Natural killer cell (primary cell): ENCODE measurements at regions not wholly inside any gene's neighbourhood (a gene's known extent, or its start where the extent isn't known, plus 50 kb on each side); places are given as distances from the start of the nearest gene placed in this dataset.

Experiments
- ATAC-seq, 3 donors: fragments of 150-1000 bp in 2 of 3; fragments of 200-7000 bp in 1 of 3; cut with Tn5 transposase; 1 replicate in 1 of 3; 2 replicates in 2 of 3; pipeline ENCODE4 v1.10.0; 2021; ENCODE audit warnings: mild to moderate bottlenecking in 2 of 3, moderate library complexity in 2 of 3
- DNase-seq, 2 donors: peaks; one replicate each; pipeline versions ENCODE4 v3.0.0 to v3.0.0-alpha.2; 2013 to 2021; ENCODE audit warnings: mixed read lengths in 1 of 2
- H3K27ac ChIP-seq: one replicate; pipeline ENCODE4 v1.5.1; 2013; ENCODE audit warnings: mild to moderate bottlenecking, low read length
- H3K27me3 ChIP-seq: one replicate; pipeline ENCODE4 v1.6.1; 2013; ENCODE audit warnings: low read length; ENCODE audit not compliant: control insufficient read depth, insufficient read depth
- H3K36me3 ChIP-seq: one replicate; pipeline ENCODE4 v1.6.1; 2013; ENCODE audit warnings: low read length; ENCODE audit not compliant: control insufficient read depth, insufficient read depth
- H3K4me1 ChIP-seq: one replicate; pipeline ENCODE4 v1.6.1; 2013; ENCODE audit warnings: low read length; ENCODE audit not compliant: control insufficient read depth, insufficient read depth
- H3K4me3 ChIP-seq: one replicate; pipeline ENCODE4 v1.5.1; 2013; ENCODE audit warnings: low read length
- H3K9me3 ChIP-seq: one replicate; pipeline ENCODE4 v1.6.1; 2013; ENCODE audit warnings: low read length; ENCODE audit not compliant: control insufficient read depth, insufficient read depth
- H3K27ac Mint-ChIP-seq, 2 donors: one replicate each; pipeline ENCODE4 v1.8.0; 2022; ENCODE audit warnings: mild to moderate bottlenecking in 2 of 2, mixed read lengths in 2 of 2, moderate library complexity in 1 of 2
- H3K27me3 Mint-ChIP-seq, 2 donors: one replicate each; pipeline ENCODE4 v1.8.0; 2022; ENCODE audit warnings: low read depth in 2 of 2, mixed read lengths in 2 of 2
- H3K36me3 Mint-ChIP-seq: one replicate; pipeline ENCODE4 v1.8.0; 2022; ENCODE audit warnings: mixed read lengths
- H3K4me1 Mint-ChIP-seq, 2 donors: one replicate each; pipeline ENCODE4 v1.8.0; 2022; ENCODE audit warnings: mixed read lengths in 2 of 2
- H3K4me3 Mint-ChIP-seq: one replicate; pipeline ENCODE4 v1.8.0; 2022; ENCODE audit warnings: mild to moderate bottlenecking, moderate library complexity, mixed read lengths
- H3K9me3 Mint-ChIP-seq, 2 donors: one replicate each; pipeline ENCODE4 v1.8.0; 2022; ENCODE audit warnings: mixed read lengths in 2 of 2
- WGBS: methylation state at CpG from one replicate; pipeline ENCODE4 v1.1.7; 2013; ENCODE audit warnings: missing lambda C conversion rate; ENCODE audit not compliant: insufficient coverage; 5-methylcytosine and 5-hydroxymethylcytosine counted together
- intact Hi-C: fragments of 100-400 bp; cut with micrococcal nuclease; formaldehyde crosslinking; loops from one replicate; pipeline ENCODE4 v1.14.2; 2022
- TF ChIP-seq, protein P1 (sequence below): fragments of 200-600 bp; IDR thresholded peaks from one replicate; pipeline ENCODE4 v1.8.0; 2022; ENCODE audit warnings: antibody characterized with exemption

DNA sequence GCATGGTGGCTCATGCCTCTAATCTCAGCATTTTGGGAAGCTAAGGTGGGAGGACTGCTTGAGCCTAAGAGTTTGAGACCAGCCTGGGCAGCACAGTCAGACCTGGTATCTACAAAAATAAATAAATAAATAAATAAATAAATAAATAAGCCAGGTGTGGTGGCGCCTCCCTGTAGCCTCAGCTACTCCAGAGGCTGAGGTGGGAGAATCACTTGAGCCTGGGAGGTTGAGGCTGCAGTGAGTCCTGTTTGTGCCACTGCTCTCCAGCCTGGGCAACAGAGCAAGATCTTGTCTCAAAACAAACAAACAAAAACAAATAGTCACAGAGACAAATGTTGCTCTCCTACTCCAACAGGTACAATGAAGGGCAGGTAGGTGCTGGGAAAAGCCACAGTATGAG is 242.4 kb upstream of the POU3F1 start:
- Histone ChIP-seq H3K4me1 (no peaks in the 10 kb centered on the region), H3K9me3 (no peaks in the 10 kb centered on the region), H3K4me3 (no peak overlapping the region), H3K27ac (no peak overlapping the region), H3K36me3 (no peaks in the 10 kb centered on the region), H3K27me3 (peaks cover 7% of the 10 kb centered on the region)
- Mint-ChIP-seq H3K36me3 (no peaks in the 10 kb centered on the region), H3K4me1 (peaks cover 5 to 7% of the 10 kb centered on the region in 2 donors), H3K4me3 (no peak overlapping the region), H3K27ac (no peak overlapping the region), H3K9me3 (no peaks in the 10 kb centered on the region), H3K27me3 (peaks cover 23 to 46% of the 10 kb centered on the region in 2 donors)
- DNase-seq (no peak), ATAC-seq (no peak)
- WGBS: no CpG with 5 or more reads among the region's 1 CpG
- intact Hi-C loops: no loop called here
- TF ChIP-seq, protein P1, sequence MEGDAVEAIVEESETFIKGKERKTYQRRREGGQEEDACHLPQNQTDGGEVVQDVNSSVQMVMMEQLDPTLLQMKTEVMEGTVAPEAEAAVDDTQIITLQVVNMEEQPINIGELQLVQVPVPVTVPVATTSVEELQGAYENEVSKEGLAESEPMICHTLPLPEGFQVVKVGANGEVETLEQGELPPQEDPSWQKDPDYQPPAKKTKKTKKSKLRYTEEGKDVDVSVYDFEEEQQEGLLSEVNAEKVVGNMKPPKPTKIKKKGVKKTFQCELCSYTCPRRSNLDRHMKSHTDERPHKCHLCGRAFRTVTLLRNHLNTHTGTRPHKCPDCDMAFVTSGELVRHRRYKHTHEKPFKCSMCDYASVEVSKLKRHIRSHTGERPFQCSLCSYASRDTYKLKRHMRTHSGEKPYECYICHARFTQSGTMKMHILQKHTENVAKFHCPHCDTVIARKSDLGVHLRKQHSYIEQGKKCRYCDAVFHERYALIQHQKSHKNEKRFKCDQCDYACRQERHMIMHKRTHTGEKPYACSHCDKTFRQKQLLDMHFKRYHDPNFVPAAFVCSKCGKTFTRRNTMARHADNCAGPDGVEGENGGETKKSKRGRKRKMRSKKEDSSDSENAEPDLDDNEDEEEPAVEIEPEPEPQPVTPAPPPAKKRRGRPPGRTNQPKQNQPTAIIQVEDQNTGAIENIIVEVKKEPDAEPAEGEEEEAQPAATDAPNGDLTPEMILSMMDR: no peak

GRCh38 chr1:38287547-38287946 is 241.0 kb upstream of the POU3F1 start:
- no peaks in the 10 kb centered on the region for H3K36me3 Mint-ChIP-seq
- H3K9me3 Mint-ChIP-seq: no peaks in the 10 kb centered on the region
- Histone ChIP-seq H3K27me3 (peaks cover 3% of the 10 kb centered on the region), H3K27ac (no peak overlapping the region), H3K4me3 (no peak overlapping the region), H3K4me1 (no peaks in the 10 kb centered on the region), H3K9me3 (no peaks in the 10 kb centered on the region), H3K36me3 (no peaks in the 10 kb centered on the region)
- intact Hi-C loops: no loop called here
- H3K27ac Mint-ChIP-seq: no peak overlapping the region
- peaks cover under 1 to 2% of the 10 kb centered on the region in 2 donors for H3K4me1 Mint-ChIP-seq
- H3K4me3 Mint-ChIP-seq: no peak overlapping the region
- H3K27me3 Mint-ChIP-seq: peaks cover 22 to 45% of the 10 kb centered on the region in 2 donors
- TF ChIP-seq, protein P1: no peak
- ATAC-seq: no peak
- DNase-seq: no peak
- 50% methylated on average over 1 of the region's 3 CpGs for WGBS

- Mint-ChIP-seq H3K9me3 (no peaks in the 10 kb centered on the region), H3K4me1 (no peaks in the 10 kb centered on the region), H3K4me3 (no peak overlapping the region), H3K27ac (no peak overlapping the region), H3K27me3 (peaks cover 23 to 44% of the 10 kb centered on the region in 2 donors), H3K36me3 (no peaks in the 10 kb centered on the region)
- no peak for ATAC-seq
- 79% methylated on average over 2 of the region's 2 CpGs for WGBS
- DNase-seq: no peak
- H3K27me3 ChIP-seq: peaks cover 2% of the 10 kb centered on the region
- H3K4me3 ChIP-seq: no peak overlapping the region
- H3K4me1 ChIP-seq: no peaks in the 10 kb centered on the region
- H3K36me3 ChIP-seq: no peaks in the 10 kb centered on the region
- H3K9me3 ChIP-seq: no peaks in the 10 kb centered on the region
- H3K27ac ChIP-seq: no peak overlapping the region
- TF ChIP-seq, protein P1: no peak
- intact Hi-C loops: no loop called here
Observed at GRCh38 chr1:38287036-38287435, 240.4 kb upstream of the POU3F1 start.

- no peaks in the 10 kb centered on the region for H3K36me3 ChIP-seq
- no peak overlapping the region for H3K27ac Mint-ChIP-seq
- H3K4me3 Mint-ChIP-seq: no peak overlapping the region
- ATAC-seq: no peak
- H3K4me3 ChIP-seq: no peak overlapping the region
- H3K4me1 ChIP-seq: no peaks in the 10 kb centered on the region
- TF ChIP-seq, protein P1: no peak
- no peaks in the 10 kb centered on the region for H3K9me3 Mint-ChIP-seq
- no peak for DNase-seq
- peaks cover 22 to 44% of the 10 kb centered on the region in 2 donors for H3K27me3 Mint-ChIP-seq
- no peaks in the 10 kb centered on the region for H3K9me3 ChIP-seq
- no peaks in the 10 kb centered on the region for H3K36me3 Mint-ChIP-seq
- H3K27ac ChIP-seq: no peak overlapping the region
- intact Hi-C loops: no loop called here
- H3K27me3 ChIP-seq: peaks cover 2% of the 10 kb centered on the region
- H3K4me1 Mint-ChIP-seq: no peaks in the 10 kb centered on the region
- WGBS: 65% methylated on average over 11 of the region's 12 CpGs
Observed at GRCh38 chr1:38285807-38286530, 239.4 kb upstream of the POU3F1 start.
